ENCODE measurements at regions not wholly inside any gene's neighbourhood (a gene's known extent, or its start where the extent isn't known, plus 50 kb on each side); places are given as distances from the start of the nearest gene placed in this dataset.
A peak's percentile ranks its signal among the peaks of the same experiment; 100 is the strongest.

GRCh38 chr4:22312113-22312512, 203.8 kb downstream of the ADGRA3 start:
- Histone ChIP-seq H3K9ac (ENCODE audit: insufficient read depth, low read depth, low read length) (no peak overlapping the region), H3K9me3 (ENCODE audit: low read length) (no peaks in the 10 kb centered on the region), H4K20me1 (ENCODE audit: insufficient read depth, low read length) (no peaks in the 10 kb centered on the region), H3K27me3 (ENCODE audit: control insufficient read depth in 1 of 2, insufficient read depth in 2 of 2, low read length in 2 of 2) (no peaks in the 10 kb centered on the region), H3K4me2 (ENCODE audit: low read depth, low read length) (no peak overlapping the region), H2AFZ (ENCODE audit: low read length) (no peak overlapping the region), H3K36me3 (replicated peaks in 1 of 2; ENCODE audit: control insufficient read depth in 1 of 2, insufficient read depth in 2 of 2, low read length in 2 of 2) (no peaks in the 10 kb centered on the region), H3K4me1 (ENCODE audit: insufficient read depth, low read length) (peaks cover 8% of the 10 kb centered on the region), H3K4me3 (replicated peaks in 1 of 3; ENCODE audit: insufficient read depth in 1 of 3, low read depth in 2 of 3, low read length in 3 of 3) (no peak overlapping the region), H3K79me2 (ENCODE audit: insufficient read depth, low read length) (no peaks in the 10 kb centered on the region), H3K27ac (ENCODE audit: extremely low read length, insufficient read depth, low read length) (no peak overlapping the region)
- in situ Hi-C loops (cut with HindIII; ENCODE audit: extremely low pct_ligation_motif_present, low pct_unique_long_range_greater_than_20kb) = no loop called here
- WGBS (ENCODE audit: low lambda C conversion rate) = 5% methylated on average over 4 of the region's 4 CpGs
- ChIA-PET CTCF (ENCODE audit: low intra/inter-chr PET ratio, low total read pairs) (no interaction called here), POLR2A (no interaction called here)
- no TSS peak for BruUV-seq (replicated peaks)
- DNase-seq (ENCODE audit: low spot score) (no peak), ATAC-seq (peak; percentile 75; the same call in 2 of the 3 replicates), FAIRE-seq (no peak)
- intact Hi-C loops (cut with micrococcal nuclease; ENCODE audit: unreplicated experiment) = no loop called here
- TF ChIP-seq ZNF747 (CRISPR knock-in tag; IDR thresholded peaks at IDR 0.05; ENCODE audit: borderline replicate concordance) (no peak), PRMT3 (CRISPR knock-in tag; IDR thresholded peaks at IDR 0.05; ENCODE audit: borderline replicate concordance, low read depth) (no peak), MAFK (conservative IDR thresholded peaks at IDR 0.05 in 1 of 2, IDR thresholded peaks at IDR 0.05 in 1 of 2; ENCODE audit: low read length in 2 of 2) (peak; percentile 43 to 66; a peak in 3 of 4 replicates), ZNF431 (CRISPR knock-in tag; IDR thresholded peaks at IDR 0.05; ENCODE audit: borderline replicate concordance, low read depth) (no peak), ZSCAN22 (CRISPR knock-in tag; IDR thresholded peaks at IDR 0.05) (no peak), TFAP4 (IDR thresholded peaks at IDR 0.05; ENCODE audit: borderline replicate concordance, low read depth) (peak; percentile 19; the same call in 1 of the 2 replicates), ZFP90 (CRISPR knock-in tag; IDR thresholded peaks at IDR 0.05; ENCODE audit: borderline replicate concordance) (no peak), RNF2 (conservative IDR thresholded peaks at IDR 0.05; ENCODE audit: low read depth) (no peak), RFXAP (CRISPR knock-in tag; IDR thresholded peaks at IDR 0.05; ENCODE audit: borderline replicate concordance) (0 out of 2 replicates have a peak, but pooled peaks have one; percentile 30), CREB3 (CRISPR knock-in tag; IDR thresholded peaks at IDR 0.05) (no peak), SMARCE1 (IDR thresholded peaks at IDR 0.05; ENCODE audit: borderline replicate concordance) (no peak), ZBTB4 (CRISPR knock-in tag; IDR thresholded peaks at IDR 0.05; ENCODE audit: borderline replicate concordance) (no peak), ELF1 (CRISPR knock-in tag; IDR thresholded peaks at IDR 0.05) (no peak), ZBTB39 (CRISPR knock-in tag; IDR thresholded peaks at IDR 0.05) (no peak), ZNF292 (CRISPR knock-in tag; IDR thresholded peaks at IDR 0.05; ENCODE audit: borderline replicate concordance, low read depth) (no peak), BATF2 (CRISPR knock-in tag; IDR thresholded peaks at IDR 0.05) (no peak), MAFF (IDR thresholded peaks at IDR 0.05; ENCODE audit: low read depth, low read length) (peak; percentile 58)
